Inferior parietal cortex (tissue), 1 donor: ENCODE measurements at regions not wholly inside any gene's neighbourhood (a gene's known extent, or its start where the extent isn't known, plus 50 kb on each side); places are given as distances from the start of the nearest gene placed in this dataset.
"Not testable (repeated sequence)": the region's sequence is repeated elsewhere in the genome, so short reads cannot be mapped to it uniquely, and the experiment has no call there.

Experiments
- DNase-seq: peaks from one replicate; pipeline ENCODE4 v3.0.0-alpha.2; 2016; ENCODE audit errors: extremely low spot score

DNA sequence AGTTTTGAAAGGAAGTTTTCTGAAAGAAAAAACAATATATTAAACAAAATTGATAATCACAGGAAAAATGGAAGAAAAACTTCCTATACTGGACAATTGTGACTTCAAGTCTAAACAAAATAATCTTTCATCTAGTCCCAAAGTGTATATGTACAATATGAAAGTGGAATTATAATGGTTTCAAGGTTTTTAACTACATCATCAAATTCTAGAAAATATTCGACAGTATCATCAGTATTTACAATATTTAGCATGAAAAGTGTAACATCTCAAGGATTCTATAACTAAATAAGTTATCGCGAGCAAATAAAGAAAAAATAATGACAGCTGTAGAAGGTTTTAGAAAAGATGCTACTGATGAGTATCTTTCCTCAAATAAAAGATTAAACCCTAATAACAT, 310.9 kb upstream of the LRFN5 start:
- DNase-seq = no peak

DNA sequence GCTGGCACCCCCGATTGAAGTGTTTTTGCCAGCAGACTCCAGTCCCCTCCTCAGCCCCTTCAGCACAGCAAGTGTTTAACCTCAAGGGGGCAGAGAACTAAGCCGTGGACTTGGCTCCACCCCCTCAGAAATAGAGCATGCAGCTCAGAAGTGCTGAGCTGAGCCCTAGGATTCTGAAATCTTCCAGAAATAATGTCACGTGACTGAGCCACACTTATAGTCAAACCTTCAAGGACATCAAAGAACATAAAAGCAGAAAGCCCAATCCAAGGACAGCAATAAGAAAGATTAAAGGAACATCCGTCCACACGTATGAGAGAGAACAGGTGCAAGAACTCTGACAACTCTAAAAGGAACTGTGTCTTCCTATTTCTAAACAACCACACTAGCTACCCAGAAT, 317.7 kb upstream of the LRFN5 start:
- no peak for DNase-seq

DNA sequence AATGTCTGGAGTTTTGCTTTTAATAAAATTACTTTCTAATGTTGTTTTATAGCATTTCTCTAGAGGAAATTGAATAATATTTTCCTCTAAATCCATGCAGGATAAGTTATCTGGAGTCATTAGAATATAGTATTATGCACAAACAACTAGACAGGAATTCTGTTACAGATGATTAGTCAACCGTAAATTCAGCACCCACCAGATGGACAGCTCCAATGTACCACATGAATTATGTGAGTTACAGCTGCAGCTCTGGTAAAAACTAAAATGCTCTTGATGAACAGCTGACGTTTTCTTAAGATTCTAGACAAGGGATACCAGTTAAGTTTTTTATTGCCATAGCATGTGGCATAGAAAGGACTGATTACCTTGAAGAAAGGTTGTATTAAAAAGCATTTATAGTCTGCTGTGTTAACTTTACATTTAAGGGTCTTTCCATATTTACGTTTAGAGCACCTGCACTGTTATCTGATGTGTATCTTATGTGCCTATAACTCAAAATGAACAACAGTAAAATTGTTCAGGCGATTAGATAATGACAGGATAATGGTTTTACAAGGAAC, 321.4 kb upstream of the LRFN5 start:
- no peak for DNase-seq

DNA sequence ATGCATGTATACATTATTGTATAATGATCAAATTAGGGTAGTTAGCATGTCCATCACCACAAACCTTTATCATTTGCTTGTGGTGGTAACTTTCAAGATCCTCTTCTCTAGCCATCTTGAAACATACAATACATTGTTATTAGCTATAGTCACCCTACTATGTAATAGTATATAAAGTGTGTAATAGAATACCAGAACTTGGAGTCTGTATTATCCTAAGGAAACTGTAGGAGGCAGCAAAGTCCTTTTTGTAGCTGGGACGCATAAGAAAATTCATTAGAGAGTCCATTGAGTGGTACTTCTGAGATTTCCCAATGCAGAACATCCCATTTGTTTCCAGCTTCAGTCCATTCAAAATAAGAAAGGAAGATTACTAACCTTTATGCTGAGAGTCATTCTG, 325.9 kb upstream of the LRFN5 start:
- DNase-seq = no peak

DNA sequence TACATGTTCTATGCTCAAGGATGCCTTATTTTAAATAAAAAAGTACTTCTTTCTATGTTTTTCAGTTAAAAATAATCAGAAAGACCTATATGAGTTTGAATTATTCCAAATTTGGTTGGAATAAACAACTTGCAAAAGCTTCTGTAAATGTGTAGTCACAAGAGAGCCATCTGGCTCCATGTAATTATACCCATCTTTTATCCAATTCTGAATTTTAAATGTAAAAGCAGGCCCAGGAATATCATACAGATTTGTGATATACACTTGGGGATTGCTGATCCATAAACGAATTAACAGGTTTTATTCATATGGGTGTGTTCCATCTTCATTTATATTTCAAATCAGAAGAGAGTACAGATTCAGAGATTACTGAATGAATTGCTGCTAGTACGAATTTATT, 329.2 kb upstream of the LRFN5 start:
- no peak for DNase-seq

DNA sequence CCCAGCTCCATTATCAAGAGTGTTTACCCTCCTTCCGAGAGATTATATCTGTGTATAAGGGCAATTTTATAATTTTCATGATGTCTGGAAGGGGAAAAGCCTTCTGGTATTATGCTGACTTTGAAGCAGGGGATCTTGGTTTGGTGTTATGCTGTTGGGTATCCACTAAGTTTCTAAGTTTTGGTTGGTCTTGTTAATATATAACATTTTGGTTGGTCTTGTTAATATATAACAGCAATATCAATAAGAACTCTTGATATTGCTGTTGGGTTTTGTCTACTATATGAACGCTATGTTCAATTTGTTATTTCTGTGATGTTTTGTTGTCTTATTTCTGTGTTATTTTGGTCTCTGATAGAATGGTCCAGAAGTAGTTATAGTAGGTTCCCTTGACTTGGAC, 349.2 kb upstream of the LRFN5 start:
- DNase-seq = no peak

DNA sequence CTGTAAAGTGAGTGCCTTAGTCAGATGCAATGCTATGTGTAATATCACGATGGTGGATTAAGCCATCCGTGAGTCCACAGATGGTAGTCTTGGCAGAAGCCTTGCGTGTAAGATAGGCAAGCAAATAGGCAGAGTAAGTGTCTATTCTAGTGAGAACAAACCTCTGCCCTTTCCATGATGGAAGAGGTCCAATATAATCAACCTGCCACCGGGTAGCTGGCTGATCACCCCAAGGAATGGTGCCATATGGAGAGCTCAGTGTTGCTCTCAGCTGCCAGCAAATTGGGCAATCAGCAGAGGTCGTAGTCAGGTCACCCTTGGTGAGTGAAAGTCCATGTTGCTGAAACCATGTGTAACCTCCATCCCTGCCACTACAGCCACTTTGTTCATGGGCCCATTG, 371.2 kb upstream of the LRFN5 start:
- DNase-seq = no peak

DNA sequence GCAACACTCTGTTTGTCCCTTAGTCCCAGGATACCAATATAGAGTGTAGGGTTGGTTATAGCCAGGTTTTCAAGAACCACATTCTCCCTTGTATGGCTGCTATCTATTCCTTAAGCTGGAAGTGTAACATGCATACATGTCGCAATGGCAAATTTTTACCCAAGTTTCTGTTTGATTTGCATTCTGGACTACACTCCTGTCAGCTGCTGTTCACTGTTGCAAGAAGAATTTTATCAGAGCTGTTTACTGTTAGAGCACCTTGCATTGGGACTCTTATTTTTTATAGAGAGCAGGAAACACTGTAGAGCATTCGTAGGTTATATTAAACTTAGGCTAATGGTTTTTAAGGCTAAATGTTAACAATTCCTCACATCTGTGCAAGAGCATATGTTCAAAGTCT, 376.0 kb upstream of the LRFN5 start:
- no peak for DNase-seq

DNA sequence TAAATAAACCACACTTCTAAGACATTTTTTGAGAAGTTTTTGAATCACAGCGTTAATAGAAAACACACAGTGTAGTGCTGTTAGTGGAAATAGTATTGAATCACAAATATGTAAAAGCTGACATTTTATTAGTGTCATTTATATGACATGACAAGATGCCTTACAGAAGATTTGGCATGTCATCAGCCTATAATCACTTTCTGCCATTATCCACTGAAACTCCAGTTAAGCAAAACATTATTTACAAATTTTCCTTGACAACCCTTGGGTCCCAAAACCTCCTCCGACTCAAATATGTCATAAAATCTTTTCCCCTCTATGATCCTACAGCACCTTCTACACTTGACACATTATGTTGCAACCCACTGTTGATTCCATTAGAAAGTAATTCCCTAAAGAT, 376.9 kb upstream of the LRFN5 start:
- no peak for DNase-seq

DNA sequence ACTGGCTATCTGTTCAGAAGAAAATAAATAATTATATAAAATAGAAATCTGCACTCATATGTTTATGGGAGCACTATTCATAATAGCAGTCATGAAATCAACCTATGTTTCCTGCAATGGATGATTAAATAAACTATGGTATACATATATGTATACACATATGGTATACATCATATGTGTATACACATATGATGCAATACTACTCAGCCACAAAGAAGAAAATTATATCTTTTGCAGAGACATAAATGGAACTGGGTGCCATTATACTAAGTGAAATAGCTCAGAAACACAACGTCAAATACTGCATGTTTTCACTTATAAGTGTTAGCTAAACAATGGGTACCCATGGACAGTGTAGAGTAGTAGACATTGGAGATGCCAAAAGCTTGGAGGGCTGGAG, 381.2 kb upstream of the LRFN5 start:
- no peak for DNase-seq

DNA sequence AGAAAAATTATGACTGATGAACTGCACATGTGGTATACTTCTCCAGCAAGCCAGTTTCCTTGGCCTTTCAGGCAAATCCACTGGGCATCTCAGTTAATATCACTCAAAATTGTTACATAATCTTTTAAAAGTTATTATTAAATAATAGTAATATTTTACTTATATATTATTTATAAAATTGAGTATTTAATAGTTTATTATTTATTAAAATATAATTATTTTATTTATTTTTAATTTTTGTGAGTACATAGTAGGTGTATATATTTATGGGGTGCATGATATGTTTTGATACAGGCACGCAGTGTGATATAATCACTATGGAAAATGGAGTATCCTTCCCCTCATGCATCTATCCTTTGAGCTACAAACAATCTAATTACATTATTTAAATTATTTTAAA, 384.1 kb upstream of the LRFN5 start:
- DNase-seq = no peak

DNA sequence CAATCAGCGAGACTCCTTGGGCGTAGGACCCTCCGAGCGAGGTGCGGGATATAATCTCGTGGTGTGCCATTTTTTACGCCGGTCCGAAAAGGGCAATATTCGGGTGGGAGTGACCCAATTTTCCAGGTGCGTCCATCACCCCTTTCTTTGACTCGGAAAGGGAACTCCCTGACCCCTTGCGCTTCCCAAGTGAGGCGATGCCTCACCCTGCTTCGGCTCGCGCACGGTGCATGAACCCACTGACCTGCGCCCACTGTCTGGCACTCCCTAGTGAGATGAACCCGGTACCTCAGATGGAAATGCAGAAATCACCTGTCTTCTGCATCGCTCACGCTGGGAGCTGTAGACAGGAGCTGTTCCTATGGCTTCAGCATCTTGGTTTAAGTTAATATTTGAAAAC, 391.7 kb upstream of the LRFN5 start:
- DNase-seq = not testable (repeated sequence)

DNA sequence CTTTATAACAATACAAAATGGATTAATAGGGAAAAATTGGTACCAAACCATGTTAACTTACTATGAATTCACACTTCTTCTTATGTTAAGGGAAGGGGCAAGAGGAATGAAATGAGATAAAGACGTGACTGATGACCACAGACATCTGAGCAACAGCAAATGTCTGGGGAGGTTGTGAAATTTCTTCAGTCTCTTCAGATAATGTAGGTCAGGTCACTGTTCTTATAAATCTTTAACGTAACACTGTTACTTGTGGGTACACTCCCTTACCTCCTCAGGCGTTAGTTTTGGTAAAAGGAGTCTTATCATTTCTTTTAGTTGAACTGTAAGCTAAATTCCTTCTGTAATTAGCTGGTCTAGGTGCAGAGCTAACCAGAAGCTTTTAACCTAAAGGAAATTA, 405.0 kb upstream of the LRFN5 start:
- no peak for DNase-seq

DNA sequence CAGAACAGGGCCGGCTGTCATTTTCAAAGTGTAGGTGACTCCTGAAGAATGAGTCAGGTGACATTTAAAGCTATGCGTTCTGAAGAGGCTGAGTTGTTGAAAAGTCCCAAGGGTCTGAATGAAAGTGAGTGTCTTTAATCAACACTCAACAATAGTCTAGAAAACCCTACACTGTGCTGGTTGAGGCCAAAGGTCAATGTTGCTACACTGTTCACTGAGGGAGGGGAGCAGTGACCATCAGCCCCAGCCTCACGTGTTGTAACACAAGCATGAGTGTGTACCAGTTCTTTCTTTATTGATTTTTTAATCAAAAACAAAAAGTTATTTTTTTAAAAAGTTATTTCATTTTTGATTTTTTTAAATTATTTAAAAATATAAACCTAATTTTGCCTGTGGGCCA, 418.8 kb upstream of the LRFN5 start:
- no peak for DNase-seq

DNA sequence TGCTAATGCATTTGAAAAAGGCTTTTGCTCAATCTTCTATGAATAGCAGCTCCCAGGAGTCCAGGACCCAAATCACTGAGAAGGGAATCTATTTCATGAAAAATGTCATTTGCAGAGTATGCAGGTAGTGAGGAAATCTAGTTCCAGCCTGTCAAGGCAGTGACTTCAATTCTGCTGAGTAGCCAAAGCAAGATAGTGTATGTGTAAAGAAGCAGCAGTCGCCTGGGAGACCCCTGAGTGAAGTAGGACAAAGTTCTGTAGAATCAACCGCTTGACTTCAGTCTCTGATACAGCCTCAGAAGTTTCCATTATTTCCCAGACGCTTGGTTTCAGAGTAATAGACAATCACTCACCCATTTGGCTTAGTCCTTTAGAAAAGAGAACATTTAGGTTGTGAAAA, 435.6 kb upstream of the LRFN5 start:
- no peak for DNase-seq

DNA sequence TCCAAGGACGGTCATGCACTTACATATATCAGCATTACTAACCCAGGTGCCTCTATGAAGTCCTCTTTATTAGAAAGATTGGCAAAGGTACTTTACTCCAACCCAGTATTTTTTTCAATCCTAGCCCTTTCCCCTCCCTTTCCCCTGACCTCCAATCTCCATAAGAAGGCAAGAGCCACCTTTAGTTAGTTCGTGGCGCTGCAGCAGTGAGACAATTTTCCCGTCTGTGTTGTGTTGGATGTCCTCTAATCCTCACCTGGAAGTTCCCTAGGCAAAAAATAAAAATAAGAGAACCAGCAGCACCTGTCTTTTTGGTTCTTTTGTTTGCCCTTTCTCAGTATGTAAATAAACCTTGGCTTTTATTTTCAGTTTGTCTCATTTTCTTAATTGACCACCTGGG, 439.6 kb upstream of the LRFN5 start:
- no peak for DNase-seq

DNA sequence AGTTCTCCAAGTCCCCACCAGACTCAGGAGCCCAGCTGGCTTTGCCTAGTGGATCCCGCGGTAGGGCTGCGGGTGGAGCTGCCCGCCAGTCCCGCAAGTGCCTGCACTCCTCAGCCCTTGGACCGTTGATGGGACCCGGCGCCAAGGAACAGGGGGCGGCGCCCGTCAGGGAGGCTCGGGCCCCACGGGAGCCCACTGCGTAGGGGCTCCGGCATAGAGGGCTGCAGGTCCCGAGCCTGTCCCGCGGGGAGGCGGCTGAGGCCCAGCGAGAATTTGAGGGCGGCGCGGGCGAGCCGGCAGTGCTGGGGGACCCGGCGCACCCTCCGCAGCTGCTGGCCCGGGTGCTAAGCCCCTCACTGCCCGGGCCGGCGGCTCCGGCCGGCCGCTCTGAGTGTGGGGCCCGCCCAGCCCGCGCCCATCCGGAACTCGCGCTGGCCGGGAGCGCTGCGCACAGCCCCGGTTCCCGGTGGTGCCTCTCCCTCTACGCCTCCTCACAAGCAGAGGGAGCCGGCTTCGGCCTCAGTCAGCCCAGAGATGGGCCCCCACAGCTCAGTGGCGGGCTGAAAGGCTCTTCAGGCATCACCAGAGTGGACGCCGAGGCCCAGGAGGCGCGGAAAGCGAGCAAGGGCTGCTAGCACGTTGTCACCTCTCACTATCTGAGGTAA, 452.4 kb upstream of the LRFN5 start:
- DNase-seq = no peak

DNA sequence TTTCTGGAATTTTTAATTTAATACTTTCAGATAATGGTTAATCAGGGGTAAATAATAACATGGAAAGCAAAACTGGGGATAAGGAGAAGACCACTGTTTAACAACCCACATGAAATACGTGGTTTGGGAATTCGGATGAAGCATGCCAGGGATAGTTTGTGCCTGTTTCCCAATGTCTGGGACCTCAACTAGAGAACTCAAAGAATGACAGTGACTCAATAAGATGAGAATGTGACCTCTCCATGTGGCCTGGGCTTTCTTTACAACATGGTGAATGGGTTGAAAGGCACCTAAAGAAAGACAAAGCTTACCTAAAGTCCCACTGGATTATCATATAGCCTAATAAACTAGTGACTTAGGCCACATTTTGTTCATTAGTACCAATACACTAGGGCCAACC, 460.3 kb upstream of the LRFN5 start:
- no peak for DNase-seq

DNA sequence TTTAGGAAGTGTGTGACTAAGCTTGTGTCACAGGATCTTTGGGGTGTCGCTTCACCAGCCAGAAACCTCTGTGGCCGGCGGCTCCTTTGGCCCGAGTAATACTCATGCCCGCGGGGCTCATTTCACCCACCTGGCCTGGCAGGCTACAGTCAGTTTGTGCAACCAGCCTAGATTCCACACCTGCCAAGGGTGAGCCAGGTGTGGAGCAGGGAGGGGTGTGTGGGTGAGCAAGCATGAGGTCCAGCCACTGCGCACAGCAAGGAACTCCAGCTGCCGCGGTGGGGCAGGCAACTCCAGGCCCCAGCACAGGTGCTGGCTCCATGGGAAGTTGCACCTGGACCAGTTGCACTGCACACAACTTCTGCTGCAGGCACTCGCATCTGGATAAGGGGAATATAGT, 462.3 kb upstream of the LRFN5 start:
- DNase-seq = no peak

DNA sequence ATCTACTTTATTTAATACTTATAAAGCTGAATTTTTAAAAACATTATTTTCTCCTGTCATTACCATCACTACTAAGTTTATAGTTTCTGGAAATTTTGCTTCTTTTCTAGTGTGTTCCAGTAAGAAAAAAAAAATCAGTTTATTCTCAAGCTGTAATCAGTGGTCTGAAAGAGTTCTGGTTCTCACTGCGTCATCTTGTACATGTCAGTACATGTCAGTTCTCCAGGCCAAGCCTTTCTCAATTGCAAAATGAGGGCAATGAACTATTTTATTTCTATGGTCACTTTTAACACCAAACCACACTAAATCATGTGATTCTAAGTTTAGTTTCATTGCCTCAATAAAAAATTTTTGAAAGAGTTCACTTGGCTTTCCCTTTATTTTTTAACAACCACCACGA, 468.9 kb upstream of the LRFN5 start:
- DNase-seq = no peak

DNA sequence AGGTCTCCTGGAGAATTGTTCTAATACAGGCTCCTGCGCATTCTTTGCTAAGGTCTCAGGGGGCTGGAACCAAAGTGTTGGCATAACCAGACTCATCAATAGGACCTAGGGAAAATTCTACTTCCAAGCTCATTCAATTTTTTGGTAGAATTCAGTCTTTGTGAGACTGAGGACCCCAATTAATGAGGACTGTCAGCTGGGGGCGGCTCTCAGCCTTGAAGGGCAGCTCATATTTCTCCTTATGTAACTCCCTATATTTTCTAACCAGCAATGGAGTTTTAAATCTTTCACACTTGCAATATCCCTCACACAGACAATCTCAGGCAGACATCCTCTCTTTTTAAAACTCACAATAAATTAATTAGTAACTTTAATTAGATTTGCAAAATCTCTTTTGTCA, 476.4 kb upstream of the LRFN5 start:
- DNase-seq = no peak

DNA sequence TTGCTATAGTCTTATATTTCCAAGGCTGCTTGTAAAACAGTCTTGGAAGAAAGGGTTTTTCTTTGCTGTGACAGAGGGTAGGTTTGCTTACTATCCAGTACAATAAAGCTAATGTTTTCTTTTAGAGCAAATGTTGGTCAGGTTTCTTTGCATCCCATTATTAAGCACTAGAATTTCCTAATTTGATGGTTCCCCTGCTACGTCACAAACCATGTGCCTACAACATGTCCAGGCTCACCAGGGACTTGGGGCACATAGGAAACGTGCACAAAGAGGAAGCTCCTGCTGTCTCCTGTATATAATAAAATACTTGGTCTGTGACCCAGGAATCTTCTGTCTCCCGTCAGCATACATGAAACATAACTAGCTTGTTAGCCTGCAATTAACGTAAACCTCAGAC, 486.3 kb upstream of the LRFN5 start:
- no peak for DNase-seq

DNA sequence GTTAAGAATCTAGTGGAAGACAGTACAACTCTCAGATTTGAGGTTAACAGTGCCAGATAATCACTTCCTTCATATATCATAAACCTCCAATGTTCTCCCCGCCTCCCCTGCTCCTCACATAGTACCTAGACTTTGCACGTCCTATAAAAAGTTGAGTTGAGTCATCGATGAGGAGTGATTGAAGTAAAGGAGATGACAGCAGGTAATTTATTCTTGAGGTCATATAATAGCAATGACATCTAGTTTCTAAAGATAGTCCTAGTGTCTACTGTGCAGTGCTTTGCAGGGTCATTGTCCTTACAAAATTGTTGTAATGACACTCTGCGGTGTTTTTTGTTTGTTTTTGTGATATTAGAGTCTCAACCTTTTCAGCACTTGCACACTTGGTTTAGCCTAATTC, 510.5 kb upstream of the LRFN5 start:
- DNase-seq = no peak

DNA sequence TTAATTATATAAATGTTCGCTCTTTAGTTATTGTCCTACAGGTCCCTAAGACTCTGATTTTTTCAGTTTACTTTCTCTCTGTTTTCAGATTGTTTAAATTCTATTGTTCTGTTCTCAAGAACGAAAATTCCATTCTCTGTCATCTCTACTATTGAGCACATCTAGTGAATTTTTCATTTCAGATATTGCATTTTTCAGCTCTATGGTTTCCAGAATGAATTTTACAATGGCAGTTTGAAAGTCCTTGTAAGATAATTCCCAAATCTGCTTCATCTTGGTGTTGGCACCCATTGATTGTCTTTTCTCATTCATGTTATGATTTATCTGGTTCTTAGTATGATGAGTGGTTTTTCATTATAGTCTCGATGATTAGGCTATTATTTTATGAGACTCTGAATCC, 519.6 kb upstream of the LRFN5 start:
- DNase-seq = no peak
